GM12878 (cell line): ENCODE measurements at regions not wholly inside any gene's neighbourhood (a gene's known extent, or its start where the extent isn't known, plus 50 kb on each side); places are given as distances from the start of the nearest gene placed in this dataset.

Source experiments
- ATAC-seq: fragments of 200-7000 bp; cut with Tn5 transposase; 3 replicates; pipeline ENCODE4 v1.9.1; 2020; ENCODE audit warnings: mild to moderate bottlenecking, moderate library complexity
- BruUV-seq: library from RNA; stranded (reverse); fragments of 400-500 nt; replicated peaks from 2 replicates; lab custom pipeline; 2021; lab: Mats Ljungman, UMichigan
- CTCF ChIA-PET: fragments of 300-600 bp; sonication (Branson Sonifier 250); formaldehyde crosslinking; extraction: SDS; loops from one replicate; lab custom pipeline; 2021; ENCODE audit warnings: inconsistent platforms; lab: Yijun Ruan, JAX
- POLR2A ChIA-PET: fragments of 350-600 bp; formaldehyde crosslinking; extraction: SDS; loops from one replicate; lab custom pipeline; 2021; ENCODE audit warnings: inconsistent platforms; lab: Charles Lee
- RAD21 ChIA-PET: fragments of 300-600 bp; sonication (Branson Sonifier 250); formaldehyde crosslinking; loops from one replicate; lab custom pipeline; 2023; ENCODE audit warnings: antibody characterized with exemption; ENCODE audit not compliant: unreplicated experiment; lab: Charles Lee
- SMC1A ChIA-PET: fragments of 300-600 bp; sonication (Branson Sonifier 250); formaldehyde crosslinking; loops from one replicate; lab custom pipeline; 2023; ENCODE audit not compliant: unreplicated experiment, uncharacterized antibody; lab: Charles Lee
- DNase-seq: peaks from one replicate; pipeline ENCODE4 v3.0.0-alpha.2; 2011; ENCODE audit warnings: low read depth, low spot score
- FAIRE-seq: peaks from 3 replicates; lab custom pipeline; 2011; peaks lifted over from hg19 to GRCh38; lab: Jason Lieb, UNC
- H2AFZ ChIP-seq: 2 replicates; pipeline ENCODE4 v1.6.0; 2011; ENCODE audit warnings: low read depth, low read length, control low read depth; ENCODE audit not compliant: control insufficient read depth
- H3K27ac ChIP-seq: 2 replicates; pipeline ENCODE4 v1.5.1; 2011; ENCODE audit warnings: control low read depth; ENCODE audit not compliant: control insufficient read depth, insufficient read depth
- H3K27me3 ChIP-seq, 2 experiments: replicated peaks in 1 of 2; 2 replicates each; pipeline versions ENCODE4 v1.6.0 to v1.6.1; 2011; ENCODE audit warnings: low read length in 1 of 2; ENCODE audit not compliant: control insufficient read depth in 2 of 2, insufficient read depth in 2 of 2
- H3K36me3 ChIP-seq, 2 experiments: 2 replicates each; pipeline ENCODE4 v1.5.1; 2011; ENCODE audit warnings: low read length in 1 of 2; ENCODE audit not compliant: control insufficient read depth in 2 of 2, insufficient read depth in 2 of 2
- H3K4me1 ChIP-seq: 2 replicates; pipeline ENCODE4 v1.6.1; 2011; ENCODE audit warnings: mild to moderate bottlenecking, low read length, moderate library complexity, mixed read lengths; ENCODE audit not compliant: control insufficient read depth, insufficient read depth
- H3K4me2 ChIP-seq: 2 replicates; pipeline ENCODE4 v1.6.0; 2011; ENCODE audit warnings: control low read depth; ENCODE audit not compliant: control insufficient read depth, insufficient read depth
- H3K4me3 ChIP-seq: fragments of 200-600 bp; sonication (generic); 2 replicates; pipeline ENCODE4 v1.5.1; 2016
- H3K79me2 ChIP-seq: 2 replicates; pipeline ENCODE4 v1.6.0; 2011; ENCODE audit warnings: low read length; ENCODE audit not compliant: control insufficient read depth, insufficient read depth
- H3K9ac ChIP-seq: 2 replicates; pipeline ENCODE4 v1.8.0; 2011; ENCODE audit warnings: low read length, control low read depth, mixed read lengths; ENCODE audit not compliant: control insufficient read depth, insufficient read depth
- H3K9me3 ChIP-seq: replicated peaks from 3 replicates; pipeline ENCODE4 v1.5.1; 2011; ENCODE audit warnings: mild to moderate bottlenecking, low read length; ENCODE audit not compliant: control insufficient read depth, insufficient read depth
- H4K20me1 ChIP-seq: 2 replicates; pipeline ENCODE4 v1.6.0; 2011; ENCODE audit not compliant: control insufficient read depth, insufficient read depth
- MTA3 ChIP-seq: IDR thresholded peaks from 2 replicates; pipeline ENCODE4 v1.6.1; 2012; ENCODE audit warnings: low read length, inconsistent platforms, borderline replicate concordance
- STAT3 ChIP-seq: IDR thresholded peaks from 2 replicates; pipeline ENCODE4 v1.6.1; 2011; ENCODE audit warnings: low read depth, low read length, improper control_type of control experiment
- WGBS: methylation state at CpG from one replicate; pipeline ENCODE4 v1.1.6; 2016; ENCODE audit warnings: low lambda C conversion rate; ENCODE audit not compliant: insufficient replicate concordance, insufficient coverage; ENCODE audit errors: missing lambda C conversion rate; 5-methylcytosine and 5-hydroxymethylcytosine counted together
- in situ Hi-C: fragments of 300-500 bp; cut with MboI; formaldehyde crosslinking; loops from 9 replicates; pipeline ENCODE4 v1.14.3; 2018; ENCODE audit warnings: mixed read lengths
- intact Hi-C: fragments of 100-400 bp; cut with micrococcal nuclease; formaldehyde crosslinking; loops from one replicate; pipeline ENCODE4 v1.14.2; 2022; ENCODE audit not compliant: unreplicated experiment
- TF ChIP-seq, protein P1 (sequence below): fragments of 450-650 bp; formaldehyde crosslinking; IDR thresholded peaks from 2 replicates; pipeline ENCODE4 v1.4.0; 2022; ENCODE audit warnings: mild to moderate bottlenecking, moderate library complexity
- TF ChIP-seq, protein P2 (sequence below): fragments of 450-650 bp; IDR thresholded peaks from 2 replicates; pipeline ENCODE4 v1.6.1; 2014; ENCODE audit warnings: mild to moderate bottlenecking

DNA sequence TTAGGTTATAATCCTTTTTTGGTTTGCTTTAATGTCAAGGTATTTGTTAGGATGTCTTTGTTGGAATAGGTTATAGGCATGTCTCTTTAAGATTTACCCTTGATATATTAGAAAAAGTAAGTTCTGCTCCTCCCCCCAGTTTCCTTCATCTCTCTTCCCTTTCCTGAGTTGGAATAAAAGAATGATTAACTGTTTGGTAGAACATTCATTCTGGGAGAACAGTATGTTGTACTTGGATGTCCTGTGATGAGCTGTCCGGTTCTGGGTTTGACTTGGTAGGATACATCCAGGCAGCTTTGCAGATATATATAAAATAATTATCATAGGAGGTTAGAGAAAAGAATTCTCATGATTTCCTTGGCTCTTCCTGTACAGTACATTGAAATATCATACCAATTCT lies 199.6 kb upstream of the RREB1 start:
- no peak for FAIRE-seq

More for the DNA sequence above, 199.6 kb upstream of the RREB1 start:
- Histone ChIP-seq H3K9me3 (no peaks in the 10 kb centered on the region), H3K4me1 (no peaks in the 10 kb centered on the region), H3K27me3 (no peaks in the 10 kb centered on the region; a peak in 1 of 4 replicates), H3K27ac (no peak overlapping the region), H4K20me1 (no peaks in the 10 kb centered on the region), H3K9ac (no peak overlapping the region), H3K4me3 (no peak overlapping the region), H3K4me2 (no peak overlapping the region), H3K36me3 (no peaks in the 10 kb centered on the region), H3K79me2 (no peaks in the 10 kb centered on the region), H2AFZ (no peak overlapping the region)
- ATAC-seq (no peak), DNase-seq (no peak)
- TF ChIP-seq STAT3: no peak
- TF ChIP-seq, protein P1, sequence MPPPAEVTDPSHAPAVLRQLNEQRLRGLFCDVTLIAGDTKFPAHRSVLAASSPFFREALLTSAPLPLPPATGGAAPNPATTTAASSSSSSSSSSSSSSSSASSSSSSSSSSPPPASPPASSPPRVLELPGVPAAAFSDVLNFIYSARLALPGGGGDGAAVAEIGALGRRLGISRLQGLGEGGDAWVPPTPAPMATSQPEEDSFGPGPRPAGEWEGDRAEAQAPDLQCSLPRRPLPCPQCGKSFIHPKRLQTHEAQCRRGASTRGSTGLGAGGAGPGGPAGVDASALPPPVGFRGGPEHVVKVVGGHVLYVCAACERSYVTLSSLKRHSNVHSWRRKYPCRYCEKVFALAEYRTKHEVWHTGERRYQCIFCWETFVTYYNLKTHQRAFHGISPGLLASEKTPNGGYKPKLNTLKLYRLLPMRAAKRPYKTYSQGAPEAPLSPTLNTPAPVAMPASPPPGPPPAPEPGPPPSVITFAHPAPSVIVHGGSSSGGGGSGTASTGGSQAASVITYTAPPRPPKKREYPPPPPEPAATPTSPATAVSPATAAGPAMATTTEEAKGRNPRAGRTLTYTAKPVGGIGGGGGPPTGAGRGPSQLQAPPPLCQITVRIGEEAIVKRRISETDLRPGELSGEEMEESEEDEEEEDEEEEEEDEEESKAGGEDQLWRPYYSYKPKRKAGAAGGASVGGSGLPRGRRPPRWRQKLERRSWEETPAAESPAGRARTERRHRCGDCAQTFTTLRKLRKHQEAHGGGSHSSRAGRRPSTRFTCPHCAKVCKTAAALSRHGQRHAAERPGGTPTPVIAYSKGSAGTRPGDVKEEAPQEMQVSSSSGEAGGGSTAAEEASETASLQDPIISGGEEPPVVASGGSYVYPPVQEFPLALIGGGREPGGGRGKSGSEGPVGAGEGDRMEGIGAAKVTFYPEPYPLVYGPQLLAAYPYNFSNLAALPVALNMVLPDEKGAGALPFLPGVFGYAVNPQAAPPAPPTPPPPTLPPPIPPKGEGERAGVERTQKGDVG (CRISPR knock-in tag): no peak
- TF ChIP-seq MTA3: no peak
- TF ChIP-seq, protein P2, sequence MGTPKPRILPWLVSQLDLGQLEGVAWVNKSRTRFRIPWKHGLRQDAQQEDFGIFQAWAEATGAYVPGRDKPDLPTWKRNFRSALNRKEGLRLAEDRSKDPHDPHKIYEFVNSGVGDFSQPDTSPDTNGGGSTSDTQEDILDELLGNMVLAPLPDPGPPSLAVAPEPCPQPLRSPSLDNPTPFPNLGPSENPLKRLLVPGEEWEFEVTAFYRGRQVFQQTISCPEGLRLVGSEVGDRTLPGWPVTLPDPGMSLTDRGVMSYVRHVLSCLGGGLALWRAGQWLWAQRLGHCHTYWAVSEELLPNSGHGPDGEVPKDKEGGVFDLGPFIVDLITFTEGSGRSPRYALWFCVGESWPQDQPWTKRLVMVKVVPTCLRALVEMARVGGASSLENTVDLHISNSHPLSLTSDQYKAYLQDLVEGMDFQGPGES: no peak
- no TSS peak for BruUV-seq
- 0% methylated on average over 1 of the region's 1 CpG for WGBS
- ChIA-PET RAD21 (no interaction called here), POLR2A (no interaction called here), SMC1A (interaction anchor here (1.2 kb wide), 1 partner anchor 121 kb away, joined by 3 read pairs; no protein-coding TSS in a partner anchor), CTCF (interaction anchor here (0.5 kb wide), 2 partner anchors 158 to 394 kb away, joined by 3 read pairs; no protein-coding TSS in a partner anchor)
- intact Hi-C loops: no loop called here
- in situ Hi-C loops: no loop called here
